GM10266 (cell line): ENCODE measurements at regions not wholly inside any gene's neighbourhood (a gene's known extent, or its start where the extent isn't known, plus 50 kb on each side); places are given as distances from the start of the nearest gene placed in this dataset.

Experiments
- DNase-seq: peaks from one replicate; pipeline ENCODE4 v3.0.0; 2012; ENCODE audit errors: extremely low spot score
- TF ChIP-seq, protein P1 (sequence below): IDR thresholded peaks from 2 replicates; pipeline ENCODE4 v1.5.1; 2012; ENCODE audit warnings: mild to moderate bottlenecking, low read depth; ENCODE audit not compliant: control insufficient read depth, insufficient read depth; ENCODE audit errors: missing control alignments

- TF ChIP-seq, protein P1, sequence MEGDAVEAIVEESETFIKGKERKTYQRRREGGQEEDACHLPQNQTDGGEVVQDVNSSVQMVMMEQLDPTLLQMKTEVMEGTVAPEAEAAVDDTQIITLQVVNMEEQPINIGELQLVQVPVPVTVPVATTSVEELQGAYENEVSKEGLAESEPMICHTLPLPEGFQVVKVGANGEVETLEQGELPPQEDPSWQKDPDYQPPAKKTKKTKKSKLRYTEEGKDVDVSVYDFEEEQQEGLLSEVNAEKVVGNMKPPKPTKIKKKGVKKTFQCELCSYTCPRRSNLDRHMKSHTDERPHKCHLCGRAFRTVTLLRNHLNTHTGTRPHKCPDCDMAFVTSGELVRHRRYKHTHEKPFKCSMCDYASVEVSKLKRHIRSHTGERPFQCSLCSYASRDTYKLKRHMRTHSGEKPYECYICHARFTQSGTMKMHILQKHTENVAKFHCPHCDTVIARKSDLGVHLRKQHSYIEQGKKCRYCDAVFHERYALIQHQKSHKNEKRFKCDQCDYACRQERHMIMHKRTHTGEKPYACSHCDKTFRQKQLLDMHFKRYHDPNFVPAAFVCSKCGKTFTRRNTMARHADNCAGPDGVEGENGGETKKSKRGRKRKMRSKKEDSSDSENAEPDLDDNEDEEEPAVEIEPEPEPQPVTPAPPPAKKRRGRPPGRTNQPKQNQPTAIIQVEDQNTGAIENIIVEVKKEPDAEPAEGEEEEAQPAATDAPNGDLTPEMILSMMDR = no peak
- no peak for DNase-seq
Observed at GRCh38 chr9:110099236-110100095, 108.5 kb downstream of the C9orf152 start.

DNA sequence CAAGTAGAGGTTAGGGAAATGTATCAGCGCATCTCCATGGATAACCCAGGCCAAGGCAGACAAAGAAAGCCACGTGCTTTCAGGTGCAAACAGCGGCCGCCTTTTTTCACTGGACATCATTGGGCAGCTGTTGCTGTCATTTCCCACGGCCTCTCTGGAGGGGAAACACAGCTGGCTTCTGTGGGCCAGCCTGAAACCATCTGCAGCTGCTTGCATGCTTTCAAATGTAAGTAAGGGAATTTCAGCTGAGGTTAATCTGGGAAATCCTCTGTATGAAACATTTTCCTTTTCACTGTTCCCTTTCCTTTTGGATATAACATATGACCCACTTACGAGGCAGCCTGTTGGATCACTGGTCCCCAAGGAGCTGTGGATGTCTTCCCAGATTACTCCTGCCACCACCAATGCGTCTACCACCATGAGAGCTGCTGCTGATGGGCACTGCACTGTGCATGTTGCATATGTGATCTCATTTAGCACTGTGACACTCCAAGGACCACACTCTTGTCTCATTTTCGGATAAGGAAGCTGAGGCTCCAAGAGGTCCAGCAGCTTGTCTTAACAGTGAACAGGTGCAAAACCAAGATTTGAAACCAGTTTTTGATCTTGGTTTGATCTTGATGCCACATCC lies 106.3 kb downstream of the C9orf152 start:
- TF ChIP-seq, protein P1 = no peak

DNA sequence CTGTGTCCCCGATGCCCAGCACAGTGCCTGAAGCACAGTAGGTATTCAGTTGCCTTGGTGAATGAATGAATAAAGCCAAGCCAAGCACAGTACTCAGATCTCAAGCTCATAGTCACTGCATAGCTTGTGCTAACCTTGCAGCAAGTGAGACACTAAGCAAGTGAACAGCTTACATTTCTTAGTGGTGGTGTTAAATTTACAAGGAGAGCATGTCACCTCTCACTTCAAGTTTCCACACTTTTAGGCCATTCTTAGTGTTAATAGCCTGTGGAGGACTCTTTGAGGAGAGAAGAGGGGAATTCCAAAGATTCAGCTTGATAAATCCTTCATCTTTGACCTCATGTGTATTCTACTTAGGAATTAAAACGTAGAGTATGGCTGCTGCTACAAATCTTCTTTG lies 104.7 kb downstream of the C9orf152 start:
- peak; percentile 22 for DNase-seq
- TF ChIP-seq, protein P1 = no peak

More for the DNA sequence above, 106.3 kb downstream of the C9orf152 start:
- peak; percentile 70 for DNase-seq

DNA sequence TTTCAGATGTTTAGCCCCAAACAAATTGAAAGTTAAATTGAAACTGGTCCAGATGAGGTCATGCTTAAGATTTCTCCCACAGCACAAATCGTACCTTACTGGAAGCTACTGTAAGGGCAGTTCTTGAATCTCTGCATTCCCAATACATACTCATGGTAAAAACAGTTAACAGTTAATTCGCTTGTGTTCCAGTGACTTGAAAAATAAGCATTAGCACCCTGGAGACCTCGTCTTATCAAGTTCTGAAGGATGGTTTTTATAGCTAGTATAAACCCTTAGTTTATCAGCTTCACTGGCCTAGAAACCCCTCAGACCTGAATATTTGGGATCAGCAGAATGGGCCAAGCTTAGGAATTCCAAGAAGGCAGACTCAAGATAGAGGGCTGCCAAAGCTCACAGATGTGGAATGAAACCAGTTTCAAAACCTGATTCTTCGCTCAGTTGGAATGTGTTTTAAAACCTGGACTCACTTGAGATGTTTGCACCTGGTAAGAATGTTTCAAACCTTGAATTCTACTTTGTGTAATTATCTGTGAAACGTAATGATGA lies 103.6 kb downstream of the C9orf152 start:
- TF ChIP-seq, protein P1 = no peak
- no peak for DNase-seq

DNA sequence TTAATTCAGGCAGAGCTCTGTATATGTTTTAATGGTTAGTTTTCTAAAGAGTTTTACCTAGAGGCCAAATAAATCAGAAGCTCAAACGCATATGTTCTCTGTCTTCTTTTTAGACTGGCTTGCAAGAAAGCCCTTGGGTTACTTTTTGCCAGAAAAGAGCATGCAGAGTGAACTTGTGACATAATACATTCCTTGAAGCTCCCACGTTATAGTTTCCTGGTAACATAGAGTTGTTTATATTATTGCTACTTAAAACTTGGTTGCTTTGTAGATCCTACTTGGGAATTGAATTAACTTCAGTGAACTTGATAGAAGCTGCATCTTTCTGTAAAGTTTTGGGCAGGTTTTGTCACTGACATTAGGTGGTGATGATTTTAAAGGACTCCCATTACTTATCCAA lies 102.9 kb downstream of the C9orf152 start:
- no peak for DNase-seq
- TF ChIP-seq, protein P1 = no peak

DNA sequence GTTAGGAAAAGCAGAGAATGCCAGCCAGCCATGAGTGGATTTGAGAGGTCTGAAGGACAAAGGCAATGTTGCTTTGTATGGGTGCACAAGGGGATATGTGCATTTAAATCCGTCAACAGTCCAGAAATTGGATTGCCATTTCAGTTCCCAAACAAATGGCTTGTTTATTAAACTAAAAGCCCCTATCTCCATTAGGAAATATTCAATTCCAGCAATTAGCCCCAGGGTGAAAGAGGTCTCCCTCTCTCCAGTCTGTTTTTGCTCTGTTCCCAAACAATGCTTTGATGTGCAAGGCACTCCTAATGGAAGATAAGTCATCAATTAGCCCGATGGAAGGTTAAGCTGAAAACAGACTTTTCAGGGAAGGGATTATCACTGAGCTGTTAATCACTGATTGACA lies 101.3 kb downstream of the C9orf152 start:
- TF ChIP-seq, protein P1 = no peak
- DNase-seq = no peak

GRCh38 chr9:110109333-110110092 lies 98.4 kb downstream of the C9orf152 start:
- TF ChIP-seq, protein P1 = no peak
- no peak for DNase-seq
